Osteoblast (primary cell): ENCODE measurements at regions not wholly inside any gene's neighbourhood (a gene's known extent, or its start where the extent isn't known, plus 50 kb on each side); places are given as distances from the start of the nearest gene placed in this dataset.

ENCODE experiments used
- DNase-seq: peaks from one replicate; pipeline ENCODE4 v3.0.0; 2011; ENCODE audit warnings: low spot score, mixed read lengths; ENCODE audit not compliant: insufficient read length; ENCODE audit errors: missing footprints
- H2AFZ ChIP-seq: 2 replicates; pipeline ENCODE4 v1.6.0; 2011; ENCODE audit warnings: mild to moderate bottlenecking, low read length
- H3K27ac ChIP-seq: 2 replicates; pipeline ENCODE4 v1.5.1; 2011; ENCODE audit warnings: mild to moderate bottlenecking, low read depth, low read length, moderate library complexity
- H3K27me3 ChIP-seq: 2 replicates; pipeline ENCODE4 v1.6.0; 2012; ENCODE audit warnings: mild to moderate bottlenecking, control low read depth, inconsistent platforms, low read length, moderate library complexity; ENCODE audit not compliant: insufficient read depth
- H3K36me3 ChIP-seq: 2 replicates; pipeline ENCODE4 v1.5.1; 2011; ENCODE audit warnings: mild to moderate bottlenecking, low read length, control low read depth, moderate library complexity; ENCODE audit not compliant: insufficient read depth
- H3K4me1 ChIP-seq: 2 replicates; pipeline ENCODE4 v1.5.1; 2011; ENCODE audit warnings: mild to moderate bottlenecking, low read length, control low read depth, moderate library complexity; ENCODE audit not compliant: insufficient read depth
- H3K4me2 ChIP-seq: 2 replicates; pipeline ENCODE4 v1.6.0; 2011; ENCODE audit warnings: mild to moderate bottlenecking, low read length; ENCODE audit not compliant: insufficient read depth
- H3K4me3 ChIP-seq: fragments of 200-600 bp; sonication (generic); 3 replicates; pipeline ENCODE4 v1.5.1; 2012; ENCODE audit warnings: mild to moderate bottlenecking, low read length, inconsistent platforms; ENCODE audit not compliant: insufficient read depth
- H3K79me2 ChIP-seq: 2 replicates; pipeline ENCODE4 v1.6.0; 2012; ENCODE audit warnings: mild to moderate bottlenecking, low read length, control low read depth, inconsistent platforms; ENCODE audit not compliant: insufficient read depth
- H3K9me3 ChIP-seq: 2 replicates; pipeline ENCODE4 v1.5.1; 2011; ENCODE audit warnings: low read depth, low read length, control low read depth
- H4K20me1 ChIP-seq: 2 replicates; pipeline ENCODE4 v1.6.0; 2012; ENCODE audit warnings: mild to moderate bottlenecking, low read length, control low read depth; ENCODE audit not compliant: insufficient read depth
- TF ChIP-seq, protein P1 (sequence below): IDR thresholded peaks from 2 replicates; pipeline ENCODE4 v1.5.1; 2011; ENCODE audit warnings: mild to moderate bottlenecking, low read depth, low read length, moderate library complexity; ENCODE audit errors: extremely low read depth

DNA sequence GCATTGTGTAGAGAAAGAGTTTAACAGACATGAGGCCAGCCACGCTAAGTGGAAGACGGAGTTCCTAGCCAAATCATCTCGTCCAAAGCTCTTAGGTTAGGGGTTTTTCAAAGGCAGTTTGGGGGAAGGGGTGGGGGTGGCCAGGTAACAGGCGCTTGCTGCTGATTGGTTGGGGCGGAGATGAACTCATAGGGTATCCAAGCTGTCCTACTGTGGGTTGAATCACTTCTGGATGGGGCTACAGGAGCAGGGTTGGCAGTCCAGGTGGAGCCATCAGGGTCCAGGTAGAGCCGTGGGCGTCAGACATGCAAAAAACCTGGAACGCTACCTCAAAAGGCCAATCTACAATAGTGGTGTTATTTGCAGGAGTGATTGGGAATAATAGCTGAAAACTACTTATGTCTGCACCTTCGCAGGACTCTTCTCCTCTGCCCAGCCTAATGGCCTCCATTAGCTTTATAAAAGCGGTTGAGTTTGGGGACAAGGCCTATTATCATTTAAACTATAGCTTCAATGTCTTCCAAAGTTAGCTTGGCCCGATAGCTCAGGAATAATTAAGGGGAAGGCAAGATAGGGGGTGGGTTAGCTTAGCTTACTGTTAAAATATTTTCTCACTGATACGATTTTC is 579.6 kb downstream of the NLGN4X start:
- H3K79me2 ChIP-seq = no peaks in the 10 kb centered on the region
- DNase-seq = no peak
- H3K36me3 ChIP-seq = no peaks in the 10 kb centered on the region
- no peak overlapping the region for H2AFZ ChIP-seq
- no peaks in the 10 kb centered on the region for H3K9me3 ChIP-seq
- no peaks in the 10 kb centered on the region for H3K27me3 ChIP-seq
- H4K20me1 ChIP-seq = no peaks in the 10 kb centered on the region
- H3K27ac ChIP-seq = no peak overlapping the region
- no peaks in the 10 kb centered on the region for H3K4me1 ChIP-seq
- TF ChIP-seq, protein P1, sequence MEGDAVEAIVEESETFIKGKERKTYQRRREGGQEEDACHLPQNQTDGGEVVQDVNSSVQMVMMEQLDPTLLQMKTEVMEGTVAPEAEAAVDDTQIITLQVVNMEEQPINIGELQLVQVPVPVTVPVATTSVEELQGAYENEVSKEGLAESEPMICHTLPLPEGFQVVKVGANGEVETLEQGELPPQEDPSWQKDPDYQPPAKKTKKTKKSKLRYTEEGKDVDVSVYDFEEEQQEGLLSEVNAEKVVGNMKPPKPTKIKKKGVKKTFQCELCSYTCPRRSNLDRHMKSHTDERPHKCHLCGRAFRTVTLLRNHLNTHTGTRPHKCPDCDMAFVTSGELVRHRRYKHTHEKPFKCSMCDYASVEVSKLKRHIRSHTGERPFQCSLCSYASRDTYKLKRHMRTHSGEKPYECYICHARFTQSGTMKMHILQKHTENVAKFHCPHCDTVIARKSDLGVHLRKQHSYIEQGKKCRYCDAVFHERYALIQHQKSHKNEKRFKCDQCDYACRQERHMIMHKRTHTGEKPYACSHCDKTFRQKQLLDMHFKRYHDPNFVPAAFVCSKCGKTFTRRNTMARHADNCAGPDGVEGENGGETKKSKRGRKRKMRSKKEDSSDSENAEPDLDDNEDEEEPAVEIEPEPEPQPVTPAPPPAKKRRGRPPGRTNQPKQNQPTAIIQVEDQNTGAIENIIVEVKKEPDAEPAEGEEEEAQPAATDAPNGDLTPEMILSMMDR = no peak
- H3K4me2 ChIP-seq = no peak overlapping the region
- H3K4me3 ChIP-seq = no peak overlapping the region

DNA sequence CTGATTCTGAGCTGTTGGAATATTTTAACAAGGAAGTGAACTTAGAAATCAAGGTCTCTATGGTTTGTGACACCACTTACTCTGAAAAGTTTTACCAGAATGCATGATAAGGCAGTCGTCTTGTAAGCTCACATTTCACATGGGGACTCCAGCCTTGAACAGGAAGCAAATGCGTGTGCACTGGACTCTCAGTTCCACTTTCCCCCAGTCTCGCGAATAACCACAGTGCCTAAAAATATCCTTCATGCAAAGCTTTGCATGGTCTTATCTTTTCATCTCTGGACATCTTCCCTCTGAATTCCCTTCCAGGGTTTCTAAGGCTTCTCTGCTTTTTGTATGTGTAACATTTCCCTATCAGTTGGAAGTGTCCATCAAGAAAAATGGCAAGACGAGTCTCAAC is 581.8 kb downstream of the NLGN4X start:
- Histone ChIP-seq H3K27me3 (no peaks in the 10 kb centered on the region), H2AFZ (no peak overlapping the region), H3K9me3 (no peaks in the 10 kb centered on the region), H3K4me2 (no peak overlapping the region), H3K36me3 (no peaks in the 10 kb centered on the region), H3K27ac (no peak overlapping the region), H3K79me2 (no peaks in the 10 kb centered on the region), H3K4me1 (no peaks in the 10 kb centered on the region), H4K20me1 (no peaks in the 10 kb centered on the region), H3K4me3 (no peak overlapping the region)
- no peak for DNase-seq
- TF ChIP-seq, protein P1 = no peak

DNA sequence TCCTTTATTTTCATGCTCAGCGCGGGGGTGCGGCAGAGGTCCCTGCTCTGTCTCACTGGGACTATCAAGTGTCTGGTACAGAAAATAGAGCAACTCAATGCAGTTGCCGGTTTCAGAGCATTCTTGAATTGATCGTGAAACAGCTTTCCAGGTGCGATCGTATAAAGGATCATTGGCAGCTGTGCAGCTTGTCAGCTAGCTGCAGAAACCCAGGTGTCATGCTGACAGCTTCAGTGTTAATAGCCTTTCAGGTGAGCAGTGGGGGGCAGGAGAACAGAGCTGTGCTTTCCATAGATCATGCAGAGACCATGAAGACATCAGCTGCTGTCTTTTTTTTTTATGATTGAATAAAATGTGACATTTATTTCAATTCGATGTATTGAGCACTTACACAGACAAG is 583.9 kb downstream of the NLGN4X start:
- Histone ChIP-seq H3K27ac (no peak overlapping the region), H3K27me3 (no peaks in the 10 kb centered on the region), H3K4me1 (no peaks in the 10 kb centered on the region), H3K4me3 (no peak overlapping the region), H3K4me2 (no peak overlapping the region), H3K9me3 (no peaks in the 10 kb centered on the region), H3K36me3 (no peaks in the 10 kb centered on the region), H4K20me1 (no peaks in the 10 kb centered on the region), H3K79me2 (no peaks in the 10 kb centered on the region), H2AFZ (no peak overlapping the region)
- DNase-seq = no peak
- TF ChIP-seq, protein P1 = no peak

DNA sequence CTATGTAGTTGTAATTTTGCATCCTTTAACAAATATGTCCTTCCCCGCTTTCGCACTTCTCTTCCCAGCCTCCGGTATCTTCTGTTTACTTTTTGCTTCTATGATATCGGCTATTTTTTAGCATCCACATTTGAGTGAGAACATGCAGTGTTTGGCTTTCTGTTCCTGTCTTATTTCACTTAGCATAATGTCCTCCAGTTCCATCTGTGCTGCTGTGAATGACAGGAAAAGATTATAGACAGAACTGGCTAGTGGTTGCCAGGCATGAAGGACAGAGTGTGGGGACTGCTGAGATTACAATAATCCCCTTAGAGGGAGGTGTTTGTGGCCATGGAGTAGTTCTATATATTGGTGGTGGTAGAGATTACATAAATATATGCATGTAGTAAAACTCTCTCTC is 588.6 kb downstream of the NLGN4X start:
- no peak for DNase-seq
- Histone ChIP-seq H3K79me2 (no peaks in the 10 kb centered on the region), H3K9me3 (peaks cover 5% of the 10 kb centered on the region), H3K4me2 (no peak overlapping the region), H3K4me1 (no peaks in the 10 kb centered on the region), H4K20me1 (no peaks in the 10 kb centered on the region), H3K27me3 (no peaks in the 10 kb centered on the region), H3K36me3 (no peaks in the 10 kb centered on the region), H2AFZ (no peak overlapping the region), H3K27ac (no peak overlapping the region), H3K4me3 (no peak overlapping the region)
- TF ChIP-seq, protein P1 = no peak
